ENCODE measurements at regions not wholly inside any gene's neighbourhood (a gene's known extent, or its start where the extent isn't known, plus 50 kb on each side); places are given as distances from the start of the nearest gene placed in this dataset.

DNA sequence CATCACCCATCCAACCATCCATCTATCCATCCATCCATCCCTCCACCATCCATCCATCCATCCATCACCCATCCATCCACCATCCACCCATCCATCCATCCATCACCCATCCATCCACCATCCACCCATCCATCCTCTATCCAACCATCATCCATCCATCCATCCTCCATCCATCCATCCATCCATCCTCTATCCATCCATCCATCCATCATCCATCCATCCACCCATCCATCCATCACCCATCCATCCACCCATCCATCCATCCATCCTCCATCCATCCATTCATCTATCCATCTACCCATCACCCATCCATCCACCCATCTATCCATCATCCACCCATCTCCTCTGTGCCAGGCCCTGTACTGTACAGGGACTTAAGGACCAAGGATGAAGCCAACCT, 62.2 kb upstream of the WNT11 start:
- ATAC-seq (replicated peaks) (no peak), DNase-seq (no peak)
- Mint-ChIP-seq H3K27me3 (peaks cover 10 to 29% of the 10 kb centered on the region in 2 donors), H3K27ac (no peak overlapping the region), H3K4me3 (no peak overlapping the region), H3K4me1 (no peaks in the 10 kb centered on the region), H3K36me3 (peaks cover 0 to 3% of the 10 kb centered on the region in 2 donors), H3K9me3 (peaks cover 0 to 5% of the 10 kb centered on the region in 2 donors)

DNA sequence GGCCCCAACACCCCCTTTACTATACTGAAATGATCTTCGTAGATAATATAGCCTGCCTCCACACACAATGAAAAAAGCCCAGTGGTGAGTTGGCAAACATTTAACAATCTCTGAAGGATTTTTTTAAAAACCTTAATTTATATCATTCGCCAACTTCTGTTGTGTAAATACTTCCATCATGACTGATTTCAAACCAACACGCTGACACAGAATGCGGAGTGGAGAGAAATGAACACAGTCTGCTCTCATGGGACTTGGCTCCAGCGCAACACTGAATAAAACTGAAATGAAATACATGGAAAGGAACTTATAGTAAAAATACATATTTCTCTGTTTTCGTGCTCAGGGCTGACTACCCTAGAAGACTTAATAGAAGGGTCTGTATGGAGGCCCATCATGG, 61.3 kb upstream of the WNT11 start:
- H3K4me1 Mint-ChIP-seq: no peaks in the 10 kb centered on the region
- H3K27ac Mint-ChIP-seq: no peak overlapping the region
- ATAC-seq (replicated peaks): no peak
- H3K4me3 Mint-ChIP-seq: no peak overlapping the region
- peaks cover 11 to 35% of the 10 kb centered on the region in 2 donors for H3K27me3 Mint-ChIP-seq
- DNase-seq: no peak
- H3K36me3 Mint-ChIP-seq: peaks cover 0 to 3% of the 10 kb centered on the region in 2 donors
- peaks cover 0 to 5% of the 10 kb centered on the region in 2 donors for H3K9me3 Mint-ChIP-seq

DNA sequence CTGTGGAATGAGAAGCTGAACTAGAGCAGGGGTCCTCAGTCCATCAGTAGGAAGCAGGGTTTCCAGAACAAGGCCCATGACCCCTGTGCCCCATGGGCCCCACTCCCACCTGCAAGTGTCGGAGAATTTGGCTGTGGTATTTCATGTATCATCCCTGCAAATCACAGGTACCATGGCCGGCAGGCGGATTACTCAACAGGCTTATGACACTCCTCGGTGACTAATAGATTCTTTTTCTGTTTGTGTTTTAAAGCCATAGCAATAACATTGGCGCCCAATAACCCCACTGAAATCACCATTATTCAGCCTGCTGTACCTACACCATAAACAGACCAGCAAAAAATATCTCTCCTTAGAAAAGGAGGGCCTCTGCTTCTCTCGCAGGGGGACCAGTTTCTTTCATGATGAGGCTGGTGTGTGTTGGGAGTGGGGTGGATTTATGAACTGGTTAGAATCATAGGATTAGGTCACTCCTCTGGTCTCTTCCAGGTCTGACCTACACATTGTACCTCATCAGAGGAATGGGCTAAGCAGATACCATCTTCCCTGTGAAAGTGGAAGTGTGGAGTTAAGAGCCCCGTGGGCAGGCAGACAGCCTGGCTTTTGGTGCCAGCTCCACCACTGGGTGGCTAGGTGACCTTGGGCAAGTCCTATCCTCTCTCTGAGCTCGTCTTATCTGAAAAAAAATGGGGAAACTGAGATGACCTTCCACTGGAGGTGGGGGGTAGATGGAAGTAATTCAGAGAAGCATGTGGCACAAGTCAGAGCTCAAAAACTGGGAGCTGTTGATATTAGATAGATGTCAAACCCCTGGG, 60.2 kb upstream of the WNT11 start:
- no peaks in the 10 kb centered on the region for H3K4me1 Mint-ChIP-seq
- H3K27me3 Mint-ChIP-seq: peaks cover 11 to 35% of the 10 kb centered on the region in 2 donors
- DNase-seq: no peak
- H3K36me3 Mint-ChIP-seq: peaks cover 0 to 3% of the 10 kb centered on the region in 2 donors
- H3K4me3 Mint-ChIP-seq: no peak overlapping the region
- ATAC-seq (replicated peaks): no peak
- peaks cover 0 to 5% of the 10 kb centered on the region in 2 donors for H3K9me3 Mint-ChIP-seq
- H3K27ac Mint-ChIP-seq: peak overlapping the region; percentile 27

DNA sequence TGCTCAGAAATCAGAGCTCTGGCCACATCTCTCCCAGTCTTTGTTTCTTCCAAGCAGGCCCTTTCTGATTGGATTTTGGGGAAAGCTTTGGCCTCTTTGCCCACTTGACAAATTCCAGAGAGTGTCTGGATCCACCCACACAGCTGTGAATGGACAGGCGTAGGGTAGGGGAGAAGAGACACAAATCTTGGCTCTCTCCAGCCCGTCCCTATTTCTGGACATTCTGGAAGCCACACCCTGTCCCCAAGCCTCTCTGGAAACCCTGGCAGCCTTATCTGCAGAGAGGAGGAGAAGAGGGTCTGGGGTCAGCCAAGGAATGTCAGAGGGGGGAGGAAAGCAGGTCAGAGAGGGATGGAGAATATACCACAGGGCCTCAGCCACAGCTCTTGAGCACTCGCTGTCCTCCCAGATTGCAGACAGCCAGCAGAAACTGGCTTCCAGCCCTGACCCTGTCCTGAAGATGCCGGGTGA, 59.5 kb upstream of the WNT11 start:
- H3K36me3 Mint-ChIP-seq: peaks cover 0 to 3% of the 10 kb centered on the region in 2 donors
- peaks cover 0 to 5% of the 10 kb centered on the region in 2 donors for H3K9me3 Mint-ChIP-seq
- no peak overlapping the region for H3K4me3 Mint-ChIP-seq
- peaks cover 13 to 39% of the 10 kb centered on the region in 2 donors for H3K27me3 Mint-ChIP-seq
- ATAC-seq (replicated peaks) (no peak), DNase-seq (no peak)
- no peak overlapping the region for H3K27ac Mint-ChIP-seq
- no peaks in the 10 kb centered on the region for H3K4me1 Mint-ChIP-seq

DNA sequence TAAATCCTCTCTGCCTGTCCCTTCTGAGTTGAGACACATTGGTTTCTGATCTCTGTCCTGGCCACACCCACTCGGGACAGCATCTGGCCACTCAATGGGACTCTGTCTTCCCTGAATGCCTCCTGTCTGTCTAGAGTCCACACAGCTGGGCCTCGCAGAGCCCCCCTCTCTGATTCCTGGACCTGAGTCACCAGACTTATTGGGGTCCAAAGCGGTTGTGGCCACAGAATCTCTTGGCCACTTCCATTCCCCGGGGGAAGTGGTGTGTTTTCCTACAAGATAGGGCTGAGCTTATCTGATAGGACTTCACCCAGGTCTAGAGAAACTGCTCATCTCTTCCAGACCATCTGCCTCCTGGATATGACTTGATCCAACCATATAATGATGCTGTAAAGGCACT, 57.4 kb upstream of the WNT11 start:
- no peak for DNase-seq
- Mint-ChIP-seq H3K4me1 (no peaks in the 10 kb centered on the region), H3K4me3 (no peak overlapping the region), H3K27ac (no peak overlapping the region), H3K9me3 (peaks cover 0 to 4% of the 10 kb centered on the region in 2 donors), H3K27me3 (peaks cover 21 to 41% of the 10 kb centered on the region in 2 donors), H3K36me3 (peaks cover 0 to 2% of the 10 kb centered on the region in 2 donors)
- no peak for ATAC-seq (replicated peaks)

DNA sequence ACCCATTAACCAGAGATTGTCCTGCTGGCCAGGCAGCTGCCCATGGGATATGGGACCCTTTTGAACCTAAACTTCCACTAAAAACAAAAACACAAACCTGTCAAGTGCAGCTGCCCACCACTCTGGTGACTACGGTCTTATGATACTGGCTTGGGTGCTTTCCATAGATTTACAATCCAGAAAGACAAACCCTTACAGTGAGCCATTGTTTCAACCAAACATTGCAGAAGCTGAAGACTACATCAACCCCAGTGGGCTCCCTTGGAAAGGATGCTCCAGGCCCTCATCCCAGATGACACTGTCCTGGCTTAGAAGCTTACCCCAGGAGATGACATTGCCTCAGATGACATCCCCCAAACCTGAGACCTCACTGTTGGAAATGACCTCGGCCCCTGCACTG, 56.9 kb upstream of the WNT11 start:
- H3K4me3 Mint-ChIP-seq: no peak overlapping the region
- no peak for DNase-seq
- no peak for ATAC-seq (replicated peaks)
- no peak overlapping the region for H3K27ac Mint-ChIP-seq
- H3K4me1 Mint-ChIP-seq: no peaks in the 10 kb centered on the region
- peaks cover 17 to 38% of the 10 kb centered on the region in 2 donors for H3K27me3 Mint-ChIP-seq
- H3K9me3 Mint-ChIP-seq: no peaks in the 10 kb centered on the region
- no peaks in the 10 kb centered on the region for H3K36me3 Mint-ChIP-seq

DNA sequence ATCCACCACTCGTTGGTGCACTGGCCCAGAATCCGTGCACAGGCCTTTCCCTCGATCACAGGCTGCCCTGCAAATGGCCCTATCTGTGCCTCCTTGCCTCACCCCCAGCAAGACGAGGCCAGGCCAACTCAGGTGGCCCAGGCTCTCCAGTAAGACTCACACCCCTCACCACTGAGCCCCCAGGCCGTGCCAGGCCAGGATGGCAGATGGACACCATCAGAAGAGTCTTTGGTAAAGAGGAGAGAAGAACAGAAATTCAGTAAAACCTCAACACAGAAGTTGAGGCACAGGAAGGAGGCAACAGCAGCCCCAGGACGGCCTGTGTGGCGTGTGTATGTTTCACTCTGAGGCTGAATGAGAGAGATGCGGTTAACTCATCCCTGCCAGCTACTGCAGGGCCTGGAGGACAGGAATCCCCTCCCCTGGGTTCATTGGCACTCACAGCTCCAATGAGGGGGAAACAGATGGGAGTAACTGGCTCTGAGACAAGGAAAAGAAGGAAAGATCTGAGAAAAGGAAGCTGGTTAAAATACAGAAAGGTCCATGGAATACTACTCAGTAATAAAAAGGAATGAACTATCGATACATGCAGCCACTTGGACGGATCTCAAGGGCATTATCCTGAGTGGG, 54.1 kb upstream of the WNT11 start:
- H3K27me3 Mint-ChIP-seq: peaks cover 17 to 25% of the 10 kb centered on the region in 2 donors
- H3K9me3 Mint-ChIP-seq: no peaks in the 10 kb centered on the region
- DNase-seq: no peak
- H3K4me1 Mint-ChIP-seq: no peaks in the 10 kb centered on the region
- H3K27ac Mint-ChIP-seq: no peak overlapping the region
- no peak overlapping the region for H3K4me3 Mint-ChIP-seq
- ATAC-seq (replicated peaks): no peak
- no peaks in the 10 kb centered on the region for H3K36me3 Mint-ChIP-seq

DNA sequence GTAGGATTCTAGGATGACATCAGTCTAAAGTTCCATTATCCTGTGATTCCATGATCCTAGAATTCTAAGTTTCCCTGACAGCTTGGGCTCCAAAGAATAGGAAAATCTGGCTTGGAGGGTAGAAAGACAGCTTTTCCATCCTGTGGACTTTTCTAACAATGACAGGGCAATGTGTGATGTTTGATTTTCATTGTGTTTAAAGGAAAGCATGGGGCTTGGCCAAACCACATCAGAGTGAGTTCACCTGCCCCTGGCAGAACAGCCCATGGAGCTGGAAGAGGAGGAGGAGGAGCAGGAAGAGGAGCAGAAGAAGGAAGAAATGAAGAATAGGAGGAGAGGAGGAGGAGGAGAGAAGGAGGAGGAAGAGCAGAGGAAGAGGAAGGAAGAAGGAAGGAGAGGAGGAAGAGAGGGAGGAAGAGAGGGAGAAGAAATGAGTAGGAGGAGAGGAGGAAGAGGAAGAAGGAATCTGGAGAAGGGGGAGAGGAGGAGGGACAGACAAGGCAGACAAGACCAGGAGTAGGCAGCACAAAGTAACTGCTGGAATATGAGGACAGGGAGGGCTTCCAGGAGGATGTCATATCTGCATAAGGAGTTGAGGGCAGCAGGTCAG, 53.1 kb upstream of the WNT11 start:
- Mint-ChIP-seq H3K36me3 (no peaks in the 10 kb centered on the region), H3K27me3 (peaks cover 17 to 25% of the 10 kb centered on the region in 2 donors), H3K27ac (no peak overlapping the region), H3K4me3 (no peak overlapping the region), H3K4me1 (no peaks in the 10 kb centered on the region), H3K9me3 (no peaks in the 10 kb centered on the region)
- no peak for DNase-seq
- no peak for ATAC-seq (replicated peaks)

DNA sequence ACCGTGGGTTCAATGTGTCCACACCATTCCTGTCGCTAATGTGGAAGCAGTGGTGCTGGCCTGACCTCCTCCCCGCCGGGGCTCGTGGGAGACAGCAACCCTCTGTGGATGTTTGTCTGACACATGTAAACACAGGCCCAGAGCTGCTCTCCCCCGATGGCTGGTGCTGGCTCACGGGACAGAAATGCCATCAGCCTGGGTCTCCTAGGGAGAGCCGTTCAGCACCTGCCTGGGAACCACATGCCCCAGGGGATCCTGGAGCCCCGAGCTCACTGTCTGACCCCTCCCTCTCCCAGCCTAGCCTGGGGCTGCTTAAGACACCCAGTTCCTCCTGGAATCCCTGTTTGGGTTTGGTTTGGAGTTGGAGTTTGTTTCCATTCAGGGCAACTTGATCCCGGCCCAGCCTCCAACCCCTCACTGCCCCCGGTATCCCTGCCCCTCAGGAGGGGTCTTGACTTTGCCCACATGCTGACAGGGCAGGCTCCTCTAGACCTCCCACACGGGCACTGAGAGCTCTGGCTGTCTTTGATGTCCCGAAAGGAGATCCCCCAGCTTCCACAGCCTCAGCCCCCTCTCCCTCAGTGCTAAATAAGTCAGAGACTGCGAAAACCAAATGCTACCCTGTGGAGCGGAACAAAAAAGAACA, 50.9 kb upstream of the WNT11 start:
- no peaks in the 10 kb centered on the region for H3K9me3 Mint-ChIP-seq
- H3K4me1 Mint-ChIP-seq: no peaks in the 10 kb centered on the region
- H3K4me3 Mint-ChIP-seq: no peak overlapping the region
- peaks cover 21 to 22% of the 10 kb centered on the region in 2 donors for H3K27me3 Mint-ChIP-seq
- DNase-seq (no peak), ATAC-seq (replicated peaks) (no peak)
- H3K27ac Mint-ChIP-seq: no peak overlapping the region
- H3K36me3 Mint-ChIP-seq: no peaks in the 10 kb centered on the region

DNA sequence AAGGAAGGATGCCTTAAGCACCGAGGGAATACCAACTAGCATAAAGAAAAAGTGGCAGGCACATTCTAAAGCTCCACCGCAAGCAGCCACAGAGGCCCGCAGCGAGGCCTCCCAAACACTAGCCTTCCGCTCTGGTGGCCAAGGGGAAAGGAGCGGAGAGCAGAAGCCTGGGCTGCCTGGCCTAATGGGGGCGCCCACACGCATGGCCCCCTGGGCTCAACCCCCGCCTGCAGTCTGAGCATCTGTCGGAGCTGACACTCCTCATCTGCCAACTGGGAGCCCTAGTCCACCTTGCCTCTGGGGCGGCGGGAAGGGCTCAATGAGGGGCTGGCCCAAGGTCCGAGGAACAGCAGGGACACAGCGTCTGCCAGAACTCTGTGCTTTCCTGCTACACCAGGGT, 50.1 kb upstream of the WNT11 start:
- Mint-ChIP-seq H3K9me3 (peaks cover 0 to 4% of the 10 kb centered on the region in 2 donors), H3K36me3 (peaks cover 0 to 2% of the 10 kb centered on the region in 2 donors), H3K27ac (no peak overlapping the region), H3K4me1 (no peaks in the 10 kb centered on the region), H3K27me3 (peaks cover 24 to 29% of the 10 kb centered on the region in 2 donors), H3K4me3 (no peak overlapping the region)
- no peak for ATAC-seq (replicated peaks)
- no peak for DNase-seq
